ENCODE measurements at regions not wholly inside any gene's neighbourhood (a gene's known extent, or its start where the extent isn't known, plus 50 kb on each side); places are given as distances from the start of the nearest gene placed in this dataset.

DNA sequence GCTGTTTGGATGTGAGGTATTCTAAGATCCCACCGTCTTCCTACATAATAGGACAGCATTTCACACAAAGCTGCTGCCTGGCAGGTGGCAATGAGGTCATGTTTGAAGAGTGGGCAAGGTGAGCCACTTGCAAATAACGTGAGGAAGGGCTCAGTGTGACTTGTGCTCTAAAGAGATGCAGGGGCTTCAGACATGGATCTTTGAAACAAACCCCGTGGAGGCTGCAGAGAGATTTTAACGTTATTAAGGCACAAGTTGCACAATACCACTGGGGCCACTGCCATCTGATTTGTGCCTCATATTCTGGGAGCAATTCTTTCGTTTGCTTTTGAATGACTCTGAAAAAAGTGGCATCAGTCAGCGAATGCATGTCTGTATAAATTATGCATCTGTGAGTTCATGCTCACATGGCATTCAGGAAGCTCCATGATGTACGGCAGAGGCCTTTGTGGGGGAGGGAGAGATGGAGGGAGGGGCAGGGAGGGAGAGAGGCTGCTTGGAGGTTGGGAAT is 362.0 kb downstream of the SOX11 start:
- no peak for DNase-seq (ENCODE audit: low spot score in 2 of 2)
- intact Hi-C loops (cut with DNase I) = no loop called here
- H3K27me3 ChIP-seq = no peaks in the 10 kb centered on the region
- no peaks in the 10 kb centered on the region for H3K4me1 ChIP-seq
- TF ChIP-seq, protein P1, sequence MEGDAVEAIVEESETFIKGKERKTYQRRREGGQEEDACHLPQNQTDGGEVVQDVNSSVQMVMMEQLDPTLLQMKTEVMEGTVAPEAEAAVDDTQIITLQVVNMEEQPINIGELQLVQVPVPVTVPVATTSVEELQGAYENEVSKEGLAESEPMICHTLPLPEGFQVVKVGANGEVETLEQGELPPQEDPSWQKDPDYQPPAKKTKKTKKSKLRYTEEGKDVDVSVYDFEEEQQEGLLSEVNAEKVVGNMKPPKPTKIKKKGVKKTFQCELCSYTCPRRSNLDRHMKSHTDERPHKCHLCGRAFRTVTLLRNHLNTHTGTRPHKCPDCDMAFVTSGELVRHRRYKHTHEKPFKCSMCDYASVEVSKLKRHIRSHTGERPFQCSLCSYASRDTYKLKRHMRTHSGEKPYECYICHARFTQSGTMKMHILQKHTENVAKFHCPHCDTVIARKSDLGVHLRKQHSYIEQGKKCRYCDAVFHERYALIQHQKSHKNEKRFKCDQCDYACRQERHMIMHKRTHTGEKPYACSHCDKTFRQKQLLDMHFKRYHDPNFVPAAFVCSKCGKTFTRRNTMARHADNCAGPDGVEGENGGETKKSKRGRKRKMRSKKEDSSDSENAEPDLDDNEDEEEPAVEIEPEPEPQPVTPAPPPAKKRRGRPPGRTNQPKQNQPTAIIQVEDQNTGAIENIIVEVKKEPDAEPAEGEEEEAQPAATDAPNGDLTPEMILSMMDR (IDR thresholded peaks at IDR 0.05) = no peak
- no peaks in the 10 kb centered on the region for H3K36me3 ChIP-seq
- no peak overlapping the region for H3K4me3 ChIP-seq
- no peaks in the 10 kb centered on the region for H3K9me3 ChIP-seq
- H3K27ac ChIP-seq = no peak overlapping the region

DNA sequence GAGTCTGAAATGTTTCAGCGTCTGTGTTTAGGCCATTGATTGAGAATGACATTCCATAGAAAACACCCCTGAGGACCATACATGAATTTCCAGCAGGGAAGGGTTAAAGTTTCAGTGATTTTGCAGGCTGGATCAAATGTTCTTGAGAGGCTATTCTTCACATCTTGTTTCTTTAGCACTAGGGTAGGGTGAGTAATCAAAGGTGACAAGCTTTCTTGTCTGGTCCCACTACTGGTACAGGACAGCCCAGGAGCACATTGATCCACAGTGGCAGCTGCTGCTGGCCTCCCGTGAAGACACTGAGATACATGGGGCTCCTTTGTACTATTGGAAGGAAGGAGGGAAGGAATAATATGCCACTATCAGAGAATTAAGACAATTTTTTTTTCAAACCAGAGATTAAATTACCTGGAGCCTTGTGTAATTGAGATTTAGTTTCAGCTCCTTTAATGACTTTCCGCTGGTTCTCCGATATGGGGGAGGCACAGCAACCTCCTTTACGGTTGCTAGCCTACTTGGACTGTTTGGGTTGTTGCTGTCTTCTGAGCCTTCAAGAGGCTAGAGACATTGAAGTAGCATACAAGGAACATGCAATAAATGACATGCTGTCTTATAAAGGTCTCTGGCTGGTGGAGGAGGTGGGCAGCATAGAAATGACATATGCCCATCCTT is 368.9 kb downstream of the SOX11 start:
- no peak overlapping the region for H3K27ac ChIP-seq
- no peaks in the 10 kb centered on the region for H3K9me3 ChIP-seq
- H3K4me3 ChIP-seq = no peak overlapping the region
- DNase-seq (ENCODE audit: low spot score in 2 of 2) = no peak
- intact Hi-C loops (cut with DNase I) = no loop called here
- no peaks in the 10 kb centered on the region for H3K36me3 ChIP-seq
- no peaks in the 10 kb centered on the region for H3K4me1 ChIP-seq
- H3K27me3 ChIP-seq = no peaks in the 10 kb centered on the region
- TF ChIP-seq, protein P1 (IDR thresholded peaks at IDR 0.05) = no peak

DNA sequence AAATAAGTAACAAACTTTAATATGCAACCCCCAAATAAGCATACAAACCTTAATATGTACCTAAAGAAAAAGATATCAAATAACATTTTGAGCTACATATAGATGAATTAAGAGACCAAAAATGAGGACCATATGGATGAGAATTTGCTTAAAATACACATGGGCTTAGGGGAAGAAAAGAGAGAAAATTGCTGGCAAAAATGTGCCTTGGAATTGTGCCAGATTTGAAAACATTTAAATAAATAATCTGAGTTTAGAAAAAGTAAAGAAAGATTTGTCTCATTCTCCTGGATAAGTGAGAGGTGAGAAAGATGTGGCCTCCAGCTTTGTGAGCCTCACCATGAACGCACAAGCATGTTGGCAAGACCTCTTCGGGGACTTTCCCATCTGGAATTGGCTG is 372.6 kb downstream of the SOX11 start:
- Histone ChIP-seq H3K4me1 (no peaks in the 10 kb centered on the region), H3K9me3 (no peaks in the 10 kb centered on the region), H3K27ac (no peak overlapping the region), H3K27me3 (no peaks in the 10 kb centered on the region), H3K36me3 (no peaks in the 10 kb centered on the region), H3K4me3 (no peak overlapping the region)
- no peak for DNase-seq (ENCODE audit: low spot score in 2 of 2)
- TF ChIP-seq, protein P1 (IDR thresholded peaks at IDR 0.05) = no peak
- intact Hi-C loops (cut with DNase I) = no loop called here

DNA sequence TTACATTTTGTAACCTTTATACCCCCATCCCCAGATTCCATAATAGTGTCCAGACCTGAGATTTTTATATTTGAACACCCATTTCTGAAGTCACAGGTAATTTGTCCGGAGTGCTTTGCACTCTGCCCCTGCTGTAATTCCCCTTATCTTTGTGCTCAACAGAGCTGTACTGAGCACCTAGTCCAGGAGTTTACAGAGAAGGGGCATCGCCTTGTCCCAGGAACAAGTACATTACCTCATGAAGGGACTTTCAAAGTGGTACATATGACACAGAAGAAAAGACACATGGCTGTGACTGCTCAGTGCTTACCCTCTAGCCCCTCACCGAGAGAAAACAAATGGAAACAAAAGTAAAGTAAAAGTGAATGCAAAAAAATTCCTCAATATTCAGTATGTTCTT is 373.5 kb downstream of the SOX11 start:
- intact Hi-C loops (cut with DNase I) = no loop called here
- H3K4me1 ChIP-seq = no peaks in the 10 kb centered on the region
- no peaks in the 10 kb centered on the region for H3K9me3 ChIP-seq
- TF ChIP-seq, protein P1 (IDR thresholded peaks at IDR 0.05) = no peak
- no peaks in the 10 kb centered on the region for H3K27me3 ChIP-seq
- DNase-seq (ENCODE audit: low spot score in 2 of 2) = no peak
- H3K36me3 ChIP-seq = no peaks in the 10 kb centered on the region
- no peak overlapping the region for H3K4me3 ChIP-seq
- H3K27ac ChIP-seq = no peak overlapping the region

DNA sequence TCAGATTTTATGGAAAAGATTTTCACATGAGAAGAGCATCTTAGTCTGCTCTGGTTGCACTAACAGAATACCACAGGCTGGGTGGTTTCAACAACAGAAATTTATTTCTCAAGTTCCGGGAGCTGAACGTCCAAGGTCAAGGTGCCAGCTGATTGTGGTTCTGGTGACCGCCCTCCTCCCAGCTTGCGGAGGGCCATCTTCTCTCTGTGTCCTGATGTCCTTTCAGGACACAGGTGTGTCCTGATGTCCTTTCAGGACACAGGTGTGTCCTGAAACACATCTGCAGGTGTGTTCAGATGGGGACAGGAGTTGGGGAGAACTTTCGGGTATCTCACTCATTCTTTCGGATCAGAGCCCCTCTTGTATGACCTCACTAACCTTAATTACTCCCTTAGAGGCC is 374.9 kb downstream of the SOX11 start:
- Histone ChIP-seq H3K36me3 (no peaks in the 10 kb centered on the region), H3K4me1 (no peaks in the 10 kb centered on the region), H3K9me3 (no peaks in the 10 kb centered on the region), H3K27me3 (no peaks in the 10 kb centered on the region), H3K4me3 (no peak overlapping the region), H3K27ac (no peak overlapping the region)
- TF ChIP-seq, protein P1 (IDR thresholded peaks at IDR 0.05) = no peak
- no peak for DNase-seq (ENCODE audit: low spot score in 2 of 2)
- intact Hi-C loops (cut with DNase I) = no loop called here

DNA sequence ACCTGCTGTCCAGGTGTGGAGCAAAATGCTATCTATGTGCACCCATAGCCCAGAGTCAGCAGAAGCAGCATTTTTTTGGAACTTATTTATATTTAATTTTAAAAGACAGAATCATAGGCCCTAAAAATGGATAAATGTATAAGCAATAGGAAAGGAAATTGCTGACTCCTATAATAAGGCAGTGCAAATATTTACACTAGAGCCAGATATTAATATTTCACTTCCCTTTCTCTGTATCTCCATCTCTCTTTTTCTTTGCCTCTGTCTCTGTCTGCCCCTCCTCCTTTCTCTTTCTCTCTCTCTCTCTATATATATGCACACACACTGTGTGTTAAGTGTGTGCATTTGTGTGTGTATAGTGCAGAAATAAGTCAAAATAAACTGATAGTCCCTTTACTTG is 375.6 kb downstream of the SOX11 start:
- Histone ChIP-seq H3K27ac (no peak overlapping the region), H3K27me3 (no peaks in the 10 kb centered on the region), H3K9me3 (no peaks in the 10 kb centered on the region), H3K4me3 (no peak overlapping the region), H3K36me3 (no peaks in the 10 kb centered on the region), H3K4me1 (no peaks in the 10 kb centered on the region)
- TF ChIP-seq, protein P1 (IDR thresholded peaks at IDR 0.05) = no peak
- intact Hi-C loops (cut with DNase I) = no loop called here
- DNase-seq (ENCODE audit: low spot score in 2 of 2) = no peak
